ENCODE measurements at regions not wholly inside any gene's neighbourhood (a gene's known extent, or its start where the extent isn't known, plus 50 kb on each side); places are given as distances from the start of the nearest gene placed in this dataset.

GRCh38 chr1:185434721-185435120, 117.7 kb upstream of the IVNS1ABP start:
- no peak overlapping the region for H3K27ac ChIP-seq (ENCODE audit: low read depth in 2 of 2, low read length in 1 of 2)
- no peaks in the 10 kb centered on the region for H3K27me3 ChIP-seq (ENCODE audit: insufficient read depth)
- TF ChIP-seq REST (IDR thresholded peaks at IDR 0.05; ENCODE audit: low read depth, low read length) = no peak
- no peaks in the 10 kb centered on the region for H3K79me2 ChIP-seq (ENCODE audit: insufficient read depth)
- H4K20me1 ChIP-seq (ENCODE audit: insufficient read depth) = no peaks in the 10 kb centered on the region
- CTCF ChIA-PET = no interaction called here
- no peak overlapping the region for H2AFZ ChIP-seq (ENCODE audit: low read depth)
- no peak overlapping the region for H3K4me3 ChIP-seq (ENCODE audit: low read depth in 2 of 2, low read length in 1 of 2)
- POLR2A ChIA-PET = no interaction called here
- no peaks in the 10 kb centered on the region for H3K9me2 ChIP-seq
- no peak overlapping the region for H3K4me2 ChIP-seq
- DNase-seq = no peak
- H3K9ac ChIP-seq = no peak overlapping the region
- peaks cover 0 to 4% of the 10 kb centered on the region in 2 experiments; a peak in 2 of 4 replicates for H3K4me1 ChIP-seq (ENCODE audit: control insufficient read depth in 1 of 2, insufficient read depth in 2 of 2, low read depth in 1 of 2, low read length in 1 of 2)
- no peaks in the 10 kb centered on the region for H3K9me3 ChIP-seq
- no peaks in the 10 kb centered on the region for H3F3A ChIP-seq (replicated peaks; ENCODE audit: insufficient read depth)
- 53% methylated on average over 1 of the region's 1 CpG for whole genome bisulfite sequencing (ENCODE audit: low lambda C conversion rate)
- H3K36me3 ChIP-seq (replicated peaks in 1 of 2; ENCODE audit: control insufficient read depth in 1 of 2, insufficient read depth in 2 of 2, low read length in 1 of 2) = no peaks in the 10 kb centered on the region

- TF ChIP-seq MXI1 (IDR thresholded peaks at IDR 0.05; ENCODE audit: low read depth, low read length) (no peak), USF1 (IDR thresholded peaks at IDR 0.05; ENCODE audit: borderline replicate concordance, low read depth) (no peak), TEAD4 (IDR thresholded peaks at IDR 0.05; ENCODE audit: borderline replicate concordance, insufficient read depth) (no peak), RAD21 (IDR thresholded peaks at IDR 0.05; ENCODE audit: low read length) (no peak), FOXM1 (IDR thresholded peaks at IDR 0.05; ENCODE audit: low read depth) (no peak)
- TF ChIP-seq, protein P1, sequence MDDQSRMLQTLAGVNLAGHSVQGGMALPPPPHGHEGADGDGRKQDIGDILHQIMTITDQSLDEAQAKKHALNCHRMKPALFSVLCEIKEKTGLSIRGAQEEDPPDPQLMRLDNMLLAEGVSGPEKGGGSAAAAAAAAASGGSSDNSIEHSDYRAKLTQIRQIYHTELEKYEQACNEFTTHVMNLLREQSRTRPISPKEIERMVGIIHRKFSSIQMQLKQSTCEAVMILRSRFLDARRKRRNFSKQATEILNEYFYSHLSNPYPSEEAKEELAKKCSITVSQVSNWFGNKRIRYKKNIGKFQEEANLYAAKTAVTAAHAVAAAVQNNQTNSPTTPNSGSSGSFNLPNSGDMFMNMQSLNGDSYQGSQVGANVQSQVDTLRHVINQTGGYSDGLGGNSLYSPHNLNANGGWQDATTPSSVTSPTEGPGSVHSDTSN (IDR thresholded peaks at IDR 0.05) = no peak
- Histone ChIP-seq H3K9me3 (no peaks in the 10 kb centered on the region), H4K20me1 (ENCODE audit: insufficient read depth) (no peaks in the 10 kb centered on the region), H3K4me1 (ENCODE audit: control insufficient read depth in 1 of 2, insufficient read depth in 2 of 2, low read depth in 1 of 2, low read length in 1 of 2) (peaks cover 0 to 2% of the 10 kb centered on the region in 2 experiments; a peak in 2 of 4 replicates), H3K79me2 (ENCODE audit: insufficient read depth) (no peaks in the 10 kb centered on the region), H3K4me2 (no peak overlapping the region), H3K36me3 (replicated peaks in 1 of 2; ENCODE audit: control insufficient read depth in 1 of 2, insufficient read depth in 2 of 2, low read length in 1 of 2) (no peaks in the 10 kb centered on the region), H3K4me3 (ENCODE audit: low read depth in 2 of 2, low read length in 1 of 2) (no peak overlapping the region), H2AFZ (ENCODE audit: low read depth) (no peak overlapping the region), H3F3A (replicated peaks; ENCODE audit: insufficient read depth) (no peaks in the 10 kb centered on the region), H3K27ac (ENCODE audit: low read depth in 2 of 2, low read length in 1 of 2) (no peak overlapping the region), H3K27me3 (ENCODE audit: insufficient read depth) (no peaks in the 10 kb centered on the region), H3K9ac (no peak overlapping the region), H3K9me2 (no peaks in the 10 kb centered on the region)
- CTCF ChIA-PET = no interaction called here
- 33% methylated on average over 2 of the region's 2 CpGs for WGBS (ENCODE audit: low lambda C conversion rate)
- POLR2A ChIA-PET = no interaction called here
- no peak for DNase-seq
Observed at GRCh38 chr1:185433667-185434066, 116.6 kb upstream of the IVNS1ABP start.
